ENCODE measurements at regions not wholly inside any gene's neighbourhood (a gene's known extent, or its start where the extent isn't known, plus 50 kb on each side); places are given as distances from the start of the nearest gene placed in this dataset.
"Not testable (repeated sequence)": the region's sequence is repeated elsewhere in the genome, so short reads cannot be mapped to it uniquely, and the experiment has no call there.

DNA sequence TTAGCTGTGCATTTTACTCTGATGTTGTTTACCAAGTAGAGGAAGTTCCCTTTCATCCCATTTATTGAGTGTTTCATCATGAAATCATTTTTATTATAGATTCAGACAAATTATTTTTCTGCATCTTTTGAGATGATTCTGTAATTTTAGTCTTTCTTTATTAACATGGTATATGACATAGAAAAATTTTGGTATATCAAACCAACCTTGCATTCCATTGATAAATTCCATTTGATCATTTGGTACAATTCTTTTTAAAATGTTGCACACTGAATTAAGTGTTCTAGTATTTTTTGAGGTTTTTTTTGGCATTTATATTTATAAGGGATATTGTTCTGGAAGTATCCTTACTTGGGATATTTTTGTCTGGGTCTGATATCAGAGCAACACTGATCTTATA, 308.4 kb downstream of the DLEU7 start:
- DNase-seq (ENCODE audit: low read depth in 3 of 3, low spot score in 2 of 3): no peak

DNA sequence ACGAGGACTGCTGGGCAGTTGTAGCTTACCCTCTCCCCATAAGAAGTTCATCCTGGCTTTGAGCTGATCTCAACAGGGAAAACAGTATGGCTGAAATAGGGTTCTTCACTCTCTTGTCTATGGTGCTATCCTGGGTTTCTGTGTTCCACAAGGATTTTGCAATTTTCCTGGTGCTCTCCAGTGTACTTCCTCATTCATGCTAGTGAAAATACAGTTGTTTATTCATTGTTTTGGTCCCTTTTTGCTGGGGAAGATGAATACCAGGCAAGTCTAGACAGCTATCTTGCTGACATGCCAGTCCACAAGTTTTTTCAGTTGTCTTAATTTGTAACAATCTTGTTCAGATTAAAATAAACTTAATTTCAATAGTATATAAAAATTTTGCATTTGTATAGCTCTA, 306.5 kb downstream of the DLEU7 start:
- no peak for DNase-seq (ENCODE audit: low read depth in 3 of 3, low spot score in 2 of 3)

DNA sequence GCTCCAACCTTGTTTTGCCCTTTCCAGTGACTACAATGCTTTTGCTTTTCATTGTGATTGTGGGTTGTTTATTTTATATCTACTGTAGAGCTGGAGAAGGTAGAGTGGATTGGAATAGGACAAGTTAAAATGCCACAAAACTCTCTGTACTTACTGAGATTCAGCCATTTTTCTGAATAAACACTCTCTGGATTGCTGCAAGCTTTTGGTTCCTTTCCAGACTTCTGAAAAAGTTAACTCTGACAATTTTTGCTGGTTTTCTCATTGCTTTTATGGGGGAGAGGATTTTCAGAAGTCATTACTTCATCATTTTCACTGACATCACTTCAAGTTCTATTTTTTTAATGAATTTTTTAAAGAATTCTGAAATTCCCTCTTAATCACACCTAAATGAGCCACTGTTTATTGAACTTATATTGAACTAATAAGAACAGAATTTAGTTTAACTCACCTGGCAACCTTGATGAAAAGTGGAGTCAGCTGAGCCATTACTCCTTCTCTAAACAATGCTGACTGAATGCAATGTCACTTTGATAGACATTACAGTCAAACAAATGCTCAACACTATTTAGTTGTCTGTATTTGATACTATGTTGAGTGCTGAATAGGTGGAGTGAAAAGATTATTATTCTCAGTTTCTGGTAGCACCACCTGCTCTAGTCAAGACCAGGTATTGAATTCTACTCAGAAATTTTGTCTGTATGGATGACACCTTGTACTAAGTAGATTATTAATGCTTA, 303.5 kb downstream of the DLEU7 start:
- no peak for DNase-seq (ENCODE audit: low read depth in 3 of 3, low spot score in 2 of 3)

DNA sequence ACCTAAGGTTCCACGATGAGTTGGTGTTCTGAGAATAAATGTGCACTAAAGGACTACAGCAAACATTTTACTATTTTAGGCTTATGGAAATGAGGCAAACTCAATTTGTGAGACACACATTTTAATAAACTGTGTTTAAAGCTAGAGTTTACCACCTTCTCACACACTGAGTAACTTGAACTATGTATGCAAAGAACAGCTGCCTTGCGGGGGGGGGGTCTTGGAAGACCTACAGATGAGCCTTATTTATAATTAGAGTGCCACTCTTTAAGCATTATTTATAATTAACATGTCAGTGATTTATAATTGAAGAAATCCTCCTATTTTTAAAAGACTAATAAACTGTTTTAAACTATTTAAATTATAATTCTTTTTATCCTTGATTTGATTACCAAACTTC, 300.4 kb downstream of the DLEU7 start:
- DNase-seq (ENCODE audit: low read depth in 3 of 3, low spot score in 2 of 3): no peak

DNA sequence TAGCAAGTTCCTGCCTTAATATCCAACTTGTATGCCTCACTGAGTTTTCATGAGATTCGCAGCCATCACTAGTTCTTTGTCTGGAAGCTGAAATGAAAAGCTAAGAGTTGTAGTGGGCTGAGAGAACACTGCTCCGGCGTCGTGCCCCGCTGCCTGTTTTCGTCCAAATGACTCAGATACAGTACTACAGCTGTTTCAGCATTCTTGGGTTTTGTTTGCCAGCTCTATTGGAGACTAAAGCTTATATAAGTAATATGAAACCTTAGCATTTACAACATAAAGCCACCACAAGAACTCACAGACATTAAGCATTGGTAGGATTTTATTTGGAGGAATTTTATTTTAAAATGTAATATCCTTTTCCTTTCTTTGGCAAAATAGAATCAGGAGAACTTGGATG, 299.7 kb downstream of the DLEU7 start:
- no peak for DNase-seq (ENCODE audit: low read depth in 3 of 3, low spot score in 2 of 3)

DNA sequence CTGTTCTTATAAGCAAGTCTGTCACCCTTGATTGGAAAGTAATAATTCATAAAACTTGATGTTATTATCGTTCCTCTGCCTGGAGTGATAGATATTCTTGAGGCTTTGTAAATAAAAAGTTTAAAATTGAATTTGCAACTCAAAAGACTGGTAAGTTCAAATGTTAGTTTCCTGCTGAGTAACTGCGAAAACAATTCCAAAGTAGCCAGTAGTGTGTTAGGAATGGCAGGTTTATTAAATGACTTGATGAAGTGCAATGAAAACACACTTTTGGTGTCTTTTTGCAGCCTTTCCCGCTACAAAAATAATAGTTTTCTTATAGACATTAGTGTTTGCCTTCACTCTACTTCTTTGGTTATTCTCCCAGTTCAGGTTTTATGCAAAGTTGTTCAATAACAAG, 299.3 kb downstream of the DLEU7 start:
- DNase-seq (ENCODE audit: low read depth in 3 of 3, low spot score in 2 of 3): no peak

DNA sequence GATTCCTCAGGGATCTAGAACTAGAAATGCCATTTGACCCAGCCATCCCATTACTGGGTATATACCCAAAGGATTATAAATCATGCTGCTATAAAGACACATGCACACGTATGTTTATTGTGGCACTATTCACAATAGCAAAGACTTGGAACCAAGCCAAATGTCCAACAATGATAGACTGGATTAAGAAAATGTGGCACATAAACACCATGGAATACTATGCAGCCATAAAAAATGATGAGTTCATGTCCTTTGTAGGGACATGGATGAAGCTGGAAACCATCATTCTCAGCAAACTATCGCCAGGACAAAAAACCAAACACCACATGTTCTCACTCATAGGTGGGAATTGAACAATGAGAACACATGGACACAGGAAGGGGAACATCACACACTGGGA, 296.3 kb downstream of the DLEU7 start:
- DNase-seq (ENCODE audit: low read depth in 3 of 3, low spot score in 2 of 3): not testable (repeated sequence)

DNA sequence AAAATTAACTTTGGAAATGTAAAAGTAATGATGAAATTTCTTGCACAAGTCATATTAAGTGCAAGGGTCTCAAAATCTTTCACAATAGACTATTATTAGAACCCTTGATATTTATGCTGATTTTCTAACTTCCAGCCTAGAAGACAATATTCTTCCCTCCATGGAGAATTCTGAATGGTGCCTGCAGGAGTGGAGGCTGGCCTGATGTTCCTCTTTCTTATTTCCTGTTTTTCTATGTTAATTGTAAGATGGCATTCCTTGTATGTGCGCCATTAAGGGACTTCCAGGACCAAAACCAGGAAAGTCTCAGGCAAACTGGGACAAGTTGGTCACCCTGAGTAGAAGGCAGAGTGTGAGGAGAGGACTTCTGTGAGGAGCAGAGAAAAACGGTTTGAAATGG, 294.9 kb downstream of the DLEU7 start:
- DNase-seq (ENCODE audit: low read depth in 3 of 3, low spot score in 2 of 3): no peak

DNA sequence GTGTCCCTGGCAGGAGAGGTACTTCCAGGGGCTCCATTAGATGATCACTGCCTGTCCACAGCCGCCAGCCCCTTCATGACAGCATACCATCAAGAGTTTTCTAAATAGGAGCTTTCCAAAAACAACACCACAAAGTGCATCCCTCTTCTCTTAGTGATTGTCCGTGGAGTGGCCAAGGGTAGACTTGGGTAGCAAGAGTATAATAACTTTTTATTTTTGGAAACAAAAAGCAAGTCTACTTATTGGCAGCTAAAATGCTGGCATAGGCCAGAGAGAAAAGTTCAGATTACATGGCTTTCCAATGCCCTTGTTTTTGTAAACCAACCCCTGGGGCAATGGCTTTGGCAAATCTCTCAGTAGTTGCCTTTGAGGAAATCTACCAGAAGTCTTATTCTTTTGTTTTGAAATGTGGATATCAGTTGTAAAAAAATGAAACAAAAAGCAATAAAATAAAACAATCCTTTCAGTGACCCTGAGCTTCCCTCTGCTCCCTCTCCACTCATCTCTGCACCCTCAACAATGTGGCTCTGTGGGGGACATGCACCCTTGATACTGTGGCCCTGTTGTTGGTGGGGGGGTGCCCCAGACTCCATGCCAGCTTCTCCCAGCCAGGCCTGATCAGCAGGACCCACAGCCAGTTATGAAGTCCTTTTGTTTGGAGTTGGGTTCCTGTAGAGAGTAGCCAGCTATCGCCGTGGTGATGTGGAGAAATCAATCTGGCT, 294.1 kb downstream of the DLEU7 start:
- no peak for DNase-seq (ENCODE audit: low read depth in 3 of 3, low spot score in 2 of 3)

DNA sequence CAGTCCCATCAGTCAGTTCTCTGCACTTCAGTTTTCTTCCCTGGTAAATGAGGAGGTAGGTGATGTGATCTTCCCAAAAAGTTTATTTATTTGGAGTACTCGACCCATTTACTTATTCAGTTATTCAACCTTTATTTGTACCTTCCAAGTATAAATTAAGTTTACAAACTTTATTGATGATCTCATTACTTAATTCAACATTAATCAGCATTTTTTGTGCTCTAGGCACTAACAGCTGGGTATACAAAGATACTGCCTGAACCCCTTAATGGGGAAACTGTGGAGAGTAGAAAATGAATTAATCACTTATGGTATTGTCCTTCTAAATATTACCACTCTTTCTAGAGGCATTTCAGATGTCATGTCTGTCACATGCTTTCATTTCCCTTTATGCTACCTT, 293.3 kb downstream of the DLEU7 start:
- no peak for DNase-seq (ENCODE audit: low read depth in 3 of 3, low spot score in 2 of 3)

DNA sequence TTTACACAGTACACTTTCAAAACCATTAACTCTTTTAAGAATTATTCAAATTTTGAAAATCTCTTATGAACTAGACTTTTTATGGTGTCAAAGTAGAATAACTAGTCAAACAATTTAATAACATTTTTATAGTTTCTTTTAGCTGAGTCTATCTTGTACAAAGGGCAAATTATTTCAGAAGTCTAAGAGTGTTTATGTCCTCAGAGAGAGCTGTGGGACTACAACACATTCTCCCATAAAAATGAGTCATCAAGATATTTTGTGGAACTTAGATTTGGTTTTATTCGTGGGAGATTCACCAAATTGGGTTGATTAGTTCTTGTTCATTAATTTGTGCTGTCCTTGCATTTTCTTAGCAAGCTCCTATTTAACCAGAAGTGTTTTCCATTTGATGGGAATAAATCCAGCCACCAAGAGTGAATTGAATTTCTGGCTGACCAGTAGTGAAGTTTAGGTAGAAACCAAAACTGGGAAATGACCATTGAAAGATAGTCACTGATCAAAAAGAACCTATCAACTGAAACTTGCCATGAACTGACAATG, 291.0 kb downstream of the DLEU7 start:
- DNase-seq (ENCODE audit: low read depth in 3 of 3, low spot score in 2 of 3): no peak

DNA sequence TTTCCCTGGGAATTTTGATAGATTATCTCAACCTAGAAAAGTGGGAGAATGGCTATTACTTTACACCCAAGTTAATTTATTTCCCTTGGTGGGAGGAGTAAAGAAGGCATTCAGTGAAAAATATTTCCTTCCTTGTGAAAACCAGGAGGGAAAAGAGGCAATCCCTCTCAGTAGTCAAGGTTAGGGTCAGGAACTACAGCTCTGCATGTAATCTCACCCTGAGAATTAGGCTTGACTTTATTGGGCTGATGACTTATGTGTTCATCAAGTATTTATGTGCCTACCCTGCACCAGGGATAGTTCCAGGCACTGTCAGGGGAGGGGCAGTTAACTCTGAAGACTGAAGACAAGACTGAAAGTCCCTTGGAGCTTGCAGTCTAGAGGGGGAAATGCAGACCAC, 281.8 kb downstream of the DLEU7 start:
- no peak for DNase-seq (ENCODE audit: low read depth in 3 of 3, low spot score in 2 of 3)

DNA sequence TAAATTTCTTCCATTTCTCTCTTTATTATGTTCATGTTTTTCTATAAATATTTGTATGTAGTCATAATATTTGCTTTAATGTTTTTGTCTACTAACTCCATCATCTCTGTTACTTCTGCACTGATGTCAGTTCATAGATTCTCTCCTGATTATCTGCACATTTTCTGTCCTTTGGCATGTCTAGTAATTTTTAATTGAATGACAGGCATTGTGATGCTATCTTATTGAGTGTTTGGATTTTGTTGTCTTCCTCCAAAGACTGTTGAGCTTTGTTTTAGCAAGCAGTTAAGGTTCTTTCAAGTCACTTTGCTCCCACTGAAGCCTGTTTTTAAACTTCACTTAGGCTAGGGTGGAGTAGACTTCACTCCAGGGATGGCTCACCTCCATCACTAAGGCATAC, 276.8 kb downstream of the DLEU7 start:
- DNase-seq (ENCODE audit: low read depth in 3 of 3, low spot score in 2 of 3): no peak

DNA sequence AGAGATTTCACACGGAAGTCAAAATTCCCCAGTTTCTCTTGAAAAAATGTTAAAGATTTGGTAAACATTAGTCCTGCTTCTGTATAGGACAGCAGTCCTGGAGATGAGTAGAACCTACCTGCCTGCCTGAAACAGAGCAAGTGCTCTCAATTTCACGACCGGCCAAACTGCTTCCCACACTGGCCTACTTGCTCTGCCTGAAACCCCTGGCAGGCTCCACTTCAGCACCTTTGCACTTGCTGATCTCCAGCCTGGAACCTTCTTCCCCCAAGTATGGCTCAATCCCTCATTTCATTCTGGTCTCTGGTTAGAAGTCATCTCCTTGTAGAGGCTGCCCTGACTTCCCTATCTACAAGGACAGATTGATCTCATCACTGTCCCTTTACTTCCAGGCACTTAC, 271.4 kb downstream of the DLEU7 start:
- DNase-seq (ENCODE audit: low read depth in 3 of 3, low spot score in 2 of 3): no peak

DNA sequence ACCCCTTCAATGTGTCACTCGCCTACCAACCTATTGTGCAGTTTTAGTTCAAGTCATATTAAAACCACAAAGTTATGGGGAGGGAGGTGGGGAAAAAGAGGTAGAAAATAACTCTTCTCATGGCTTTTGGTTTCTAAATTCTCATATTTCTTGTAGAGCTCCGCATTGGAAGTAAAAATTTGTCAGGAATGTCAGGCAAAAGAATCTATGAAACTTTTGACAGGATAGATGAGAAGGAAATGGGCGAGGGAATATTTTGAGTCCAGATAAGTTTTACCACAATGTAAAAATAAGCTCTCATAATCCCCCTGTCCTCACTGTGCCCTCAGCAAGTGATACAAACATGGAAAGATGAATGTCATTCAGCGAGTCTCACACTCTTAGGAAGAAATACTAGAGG, 270.4 kb downstream of the DLEU7 start:
- no peak for DNase-seq (ENCODE audit: low read depth in 3 of 3, low spot score in 2 of 3)

DNA sequence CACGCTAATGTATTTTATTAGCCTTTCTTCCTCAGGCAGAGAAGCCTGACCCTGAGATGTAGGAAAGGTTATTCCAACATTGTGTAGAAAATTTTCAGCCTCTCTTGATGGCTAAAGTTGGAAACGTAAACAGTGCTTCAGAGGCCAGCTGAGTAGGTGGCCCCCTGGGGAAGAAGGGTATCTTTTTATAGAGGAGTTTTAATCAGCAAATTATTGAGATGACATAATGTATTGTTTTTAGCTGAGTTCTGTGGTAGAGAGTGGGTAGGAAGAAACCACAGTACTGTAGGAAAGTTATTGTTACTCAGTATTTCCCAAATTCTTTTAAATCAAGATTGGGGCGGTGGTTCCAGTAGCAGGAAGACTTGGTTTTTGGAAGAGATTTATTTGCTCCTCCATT, 268.8 kb downstream of the DLEU7 start:
- no peak for DNase-seq (ENCODE audit: low read depth in 3 of 3, low spot score in 2 of 3)

DNA sequence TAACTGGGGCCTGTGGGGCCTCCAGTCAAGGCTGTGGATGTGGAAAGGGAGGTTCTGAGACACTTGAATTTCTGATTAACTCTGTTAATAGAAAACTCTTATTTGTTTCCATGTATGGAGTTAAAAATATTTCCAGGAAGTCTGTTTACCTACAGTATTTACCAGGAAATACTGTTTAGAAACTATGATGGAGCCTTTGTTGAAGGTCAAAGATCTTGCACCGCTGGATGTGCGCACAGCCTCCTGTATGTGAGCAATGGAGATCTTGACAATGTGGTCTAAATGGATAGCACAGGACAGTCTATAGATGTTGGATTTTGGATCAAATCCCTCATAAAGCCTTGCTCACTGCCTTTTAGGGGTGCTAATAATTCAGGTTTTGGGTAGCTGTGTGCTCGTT, 268.4 kb downstream of the DLEU7 start:
- no peak for DNase-seq (ENCODE audit: low read depth in 3 of 3, low spot score in 2 of 3)

DNA sequence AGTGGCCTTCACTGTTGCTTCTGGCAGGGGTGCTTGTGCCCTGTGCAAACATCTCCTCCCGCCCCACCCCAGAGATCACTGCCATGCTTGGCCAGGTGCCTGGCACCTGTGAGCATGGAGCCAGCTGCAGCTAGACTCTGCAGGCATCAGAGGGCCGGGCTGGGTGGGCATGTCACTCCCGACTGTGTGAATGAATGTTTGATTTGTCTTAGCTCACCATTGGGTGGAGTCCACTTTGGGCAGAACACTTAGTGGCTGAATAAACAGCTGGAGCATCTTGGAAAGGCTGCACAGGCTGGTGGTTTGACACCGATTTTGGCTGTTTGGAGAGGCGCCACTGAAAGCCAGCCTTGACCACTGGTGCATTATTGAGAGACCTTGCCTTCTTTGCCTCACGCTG, 267.3 kb downstream of the DLEU7 start:
- DNase-seq (ENCODE audit: low read depth in 3 of 3, low spot score in 2 of 3): no peak

DNA sequence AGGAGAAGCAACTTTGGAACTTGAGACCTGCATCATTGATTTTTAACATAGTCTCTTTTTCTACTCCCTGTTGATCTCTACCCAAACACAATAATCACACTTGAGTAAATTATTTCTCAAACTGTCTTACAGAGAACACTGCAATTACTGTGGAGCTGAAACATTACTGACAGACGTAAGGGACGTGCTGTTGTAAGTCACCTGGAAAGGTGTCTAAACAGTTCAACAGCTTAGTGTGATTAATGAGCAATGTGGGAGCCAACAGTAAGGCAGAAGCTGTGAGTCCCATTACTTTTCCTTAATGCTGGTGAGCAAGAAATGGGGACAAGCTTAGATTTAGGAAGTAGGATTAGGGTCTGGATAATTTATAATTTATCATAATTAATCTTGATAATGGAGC, 265.7 kb downstream of the DLEU7 start:
- no peak for DNase-seq (ENCODE audit: low read depth in 3 of 3, low spot score in 2 of 3)

DNA sequence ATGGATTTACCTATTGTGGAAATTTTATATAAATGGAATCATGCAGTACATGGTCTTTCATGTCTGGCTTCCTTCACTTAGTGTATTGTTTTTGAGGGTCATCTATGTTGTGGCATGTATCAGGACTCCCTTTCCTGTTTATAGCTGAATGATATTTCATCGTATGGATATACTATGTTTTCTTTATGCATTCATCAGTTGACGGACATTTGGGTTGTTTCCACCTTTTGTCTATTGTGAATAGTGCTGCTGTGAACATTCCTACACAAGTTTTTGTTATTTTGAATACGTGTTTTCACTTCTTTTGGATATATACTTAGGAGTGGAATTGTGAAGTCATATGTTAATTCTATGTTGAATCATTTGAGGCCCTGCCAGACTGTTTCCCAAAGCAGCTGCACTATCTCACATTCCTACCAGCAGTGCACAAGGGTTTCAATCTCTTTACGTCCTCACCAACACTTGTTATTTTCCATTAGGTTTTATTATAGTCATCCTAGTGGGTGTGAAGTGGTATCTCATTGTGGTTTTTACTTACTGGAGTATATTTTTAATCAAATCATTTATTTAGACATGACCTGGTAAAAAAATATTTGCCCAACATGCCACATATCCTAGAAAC, 262.7 kb downstream of the DLEU7 start:
- DNase-seq (ENCODE audit: low read depth in 3 of 3, low spot score in 2 of 3): no peak

DNA sequence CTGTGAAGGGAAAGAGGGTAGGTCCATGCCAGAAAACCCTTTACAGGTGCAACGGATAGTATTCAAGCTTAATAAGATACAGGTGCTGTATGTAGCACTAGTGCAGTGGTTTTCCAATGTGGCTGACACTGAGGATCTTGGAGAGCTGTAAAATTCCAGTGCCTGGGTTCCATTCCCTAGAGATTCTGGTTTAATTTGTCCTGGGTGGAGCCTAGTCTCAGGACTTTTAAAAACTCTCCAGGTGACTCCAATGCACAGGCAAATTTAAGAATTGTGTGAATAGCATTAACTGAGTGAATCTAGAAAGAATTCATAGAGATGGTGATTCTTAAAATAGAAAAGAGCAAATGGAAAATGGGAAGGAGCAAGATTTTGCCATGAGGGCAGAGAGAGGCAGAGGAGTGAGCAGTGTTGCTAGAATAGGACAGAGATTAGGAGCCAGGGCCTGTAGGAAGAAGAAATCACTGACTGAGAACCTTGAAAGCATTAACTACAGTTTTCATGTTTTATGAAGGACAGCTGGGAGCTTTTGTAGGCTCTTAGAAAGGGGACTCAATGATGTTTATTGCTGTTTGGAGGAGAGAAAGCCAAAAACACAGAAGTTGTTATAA, 261.8 kb downstream of the DLEU7 start:
- DNase-seq (ENCODE audit: low read depth in 3 of 3, low spot score in 2 of 3): no peak
